HFFc6 (cell line): ENCODE measurements at regions not wholly inside any gene's neighbourhood (a gene's known extent, or its start where the extent isn't known, plus 50 kb on each side); places are given as distances from the start of the nearest gene placed in this dataset.

Experiments used
- DNase-seq: peaks from one replicate; pipeline ENCODE4 v3.0.0-alpha.2; 2018
- H3K27ac Mint-ChIP-seq: 2 replicates; pipeline ENCODE4 v1.8.0; 2020; ENCODE audit warnings: mild to moderate bottlenecking, mixed read lengths
- H3K27me3 Mint-ChIP-seq: 2 replicates; pipeline ENCODE4 v1.8.0; 2021; ENCODE audit warnings: mild to moderate bottlenecking, moderate library complexity, mixed read lengths; ENCODE audit not compliant: insufficient read depth
- H3K36me3 Mint-ChIP-seq: 2 replicates; pipeline ENCODE4 v1.8.0; 2021; ENCODE audit warnings: low read depth, mixed read lengths
- H3K4me1 Mint-ChIP-seq: 2 replicates; pipeline ENCODE4 v1.8.0; 2020; ENCODE audit warnings: low read depth, mixed read lengths
- H3K4me3 Mint-ChIP-seq: 2 replicates; pipeline ENCODE4 v1.8.0; 2020; ENCODE audit warnings: mild to moderate bottlenecking, moderate library complexity, mixed read lengths
- H3K9me3 Mint-ChIP-seq: 2 replicates; pipeline ENCODE4 v1.8.0; 2020; ENCODE audit warnings: mild to moderate bottlenecking, mixed read lengths
- TF ChIP-seq, protein P1 (sequence below): fragments of 200-600 bp; sonication (generic); IDR thresholded peaks from 2 replicates; pipeline ENCODE4 v1.5.0; 2021; ENCODE audit warnings: antibody characterized with exemption, mild to moderate bottlenecking

DNA sequence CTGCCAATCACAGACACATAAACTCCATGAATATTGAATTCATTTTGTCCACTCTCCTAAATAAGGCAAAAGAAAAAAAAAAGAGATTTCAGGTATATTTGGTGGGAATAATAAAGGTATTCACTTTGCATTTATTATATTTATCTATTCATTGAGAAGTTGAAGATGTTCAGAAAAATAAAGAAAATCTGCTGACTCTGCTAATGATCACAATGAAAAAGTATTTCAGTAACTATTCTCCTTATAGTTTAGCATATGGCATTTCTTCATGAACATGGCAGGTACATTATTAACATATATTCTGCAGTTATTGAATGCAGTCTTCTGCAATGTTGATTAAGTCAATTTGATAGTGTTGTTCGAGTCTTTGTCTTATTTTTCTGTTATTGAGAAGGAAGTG lies 202.5 kb upstream of the ANKRD50 start:
- Mint-ChIP-seq H3K9me3 (peaks cover 19% of the 10 kb centered on the region), H3K4me3 (no peak overlapping the region), H3K36me3 (peaks cover 20% of the 10 kb centered on the region), H3K27ac (no peak overlapping the region), H3K4me1 (peaks cover 11% of the 10 kb centered on the region), H3K27me3 (peaks cover 1% of the 10 kb centered on the region; the same call in 1 of the 2 replicates)
- TF ChIP-seq, protein P1, sequence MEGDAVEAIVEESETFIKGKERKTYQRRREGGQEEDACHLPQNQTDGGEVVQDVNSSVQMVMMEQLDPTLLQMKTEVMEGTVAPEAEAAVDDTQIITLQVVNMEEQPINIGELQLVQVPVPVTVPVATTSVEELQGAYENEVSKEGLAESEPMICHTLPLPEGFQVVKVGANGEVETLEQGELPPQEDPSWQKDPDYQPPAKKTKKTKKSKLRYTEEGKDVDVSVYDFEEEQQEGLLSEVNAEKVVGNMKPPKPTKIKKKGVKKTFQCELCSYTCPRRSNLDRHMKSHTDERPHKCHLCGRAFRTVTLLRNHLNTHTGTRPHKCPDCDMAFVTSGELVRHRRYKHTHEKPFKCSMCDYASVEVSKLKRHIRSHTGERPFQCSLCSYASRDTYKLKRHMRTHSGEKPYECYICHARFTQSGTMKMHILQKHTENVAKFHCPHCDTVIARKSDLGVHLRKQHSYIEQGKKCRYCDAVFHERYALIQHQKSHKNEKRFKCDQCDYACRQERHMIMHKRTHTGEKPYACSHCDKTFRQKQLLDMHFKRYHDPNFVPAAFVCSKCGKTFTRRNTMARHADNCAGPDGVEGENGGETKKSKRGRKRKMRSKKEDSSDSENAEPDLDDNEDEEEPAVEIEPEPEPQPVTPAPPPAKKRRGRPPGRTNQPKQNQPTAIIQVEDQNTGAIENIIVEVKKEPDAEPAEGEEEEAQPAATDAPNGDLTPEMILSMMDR = no peak
- no peak for DNase-seq

DNA sequence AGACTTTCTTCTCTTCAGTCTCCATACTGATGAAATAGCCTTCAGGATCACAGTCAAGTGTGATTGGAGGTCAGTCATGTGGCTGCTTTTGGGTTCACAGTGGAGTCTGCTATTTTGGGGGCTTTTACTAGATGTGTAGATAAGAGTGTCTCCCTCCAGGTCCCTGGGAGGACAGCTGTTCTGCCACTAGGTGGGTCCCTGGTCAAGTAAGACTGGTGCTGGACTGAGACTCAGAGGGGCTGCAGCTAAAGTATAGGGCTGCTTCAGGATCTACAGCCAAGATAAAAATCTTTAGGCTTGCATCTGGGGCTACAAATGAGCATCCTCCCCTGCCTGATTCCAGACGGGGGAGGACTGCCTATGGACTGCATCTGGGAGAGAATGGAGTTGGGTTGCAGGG lies 200.7 kb upstream of the ANKRD50 start:
- no peak overlapping the region for H3K4me3 Mint-ChIP-seq
- no peak for DNase-seq
- H3K27me3 Mint-ChIP-seq = peaks cover 1% of the 10 kb centered on the region; the same call in 1 of the 2 replicates
- TF ChIP-seq, protein P1 = 0 out of 2 replicates have a peak, but pooled peaks have one; percentile 7
- peaks cover 20% of the 10 kb centered on the region for H3K36me3 Mint-ChIP-seq
- peaks cover 29% of the 10 kb centered on the region for H3K4me1 Mint-ChIP-seq
- H3K9me3 Mint-ChIP-seq = peaks cover 19% of the 10 kb centered on the region
- H3K27ac Mint-ChIP-seq = no peak overlapping the region

DNA sequence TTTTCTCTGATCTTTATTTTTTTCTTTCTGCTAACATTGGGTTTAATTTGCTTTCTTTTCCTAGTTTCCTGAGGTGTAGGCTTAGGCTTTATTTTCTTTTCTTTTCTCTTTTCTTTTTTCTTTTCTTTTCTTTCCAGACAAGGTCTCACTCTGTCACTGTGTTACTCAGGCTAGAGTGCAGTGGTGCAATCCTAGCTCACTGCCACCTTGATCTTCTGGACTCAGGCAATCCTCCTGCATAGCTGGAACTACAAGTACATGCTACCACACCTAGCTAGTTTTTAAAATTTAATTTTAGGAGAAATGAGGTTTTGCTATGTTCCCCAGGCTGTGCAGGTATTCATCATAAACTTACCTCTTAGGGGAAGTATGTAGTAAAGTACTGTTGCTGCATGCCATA lies 197.8 kb upstream of the ANKRD50 start:
- peaks cover 19% of the 10 kb centered on the region for H3K9me3 Mint-ChIP-seq
- no peaks in the 10 kb centered on the region for H3K27me3 Mint-ChIP-seq
- DNase-seq = no peak
- no peak overlapping the region for H3K4me3 Mint-ChIP-seq
- TF ChIP-seq, protein P1 = no peak
- H3K36me3 Mint-ChIP-seq = peaks cover 20% of the 10 kb centered on the region
- peaks cover 39% of the 10 kb centered on the region for H3K4me1 Mint-ChIP-seq
- H3K27ac Mint-ChIP-seq = no peak overlapping the region

DNA sequence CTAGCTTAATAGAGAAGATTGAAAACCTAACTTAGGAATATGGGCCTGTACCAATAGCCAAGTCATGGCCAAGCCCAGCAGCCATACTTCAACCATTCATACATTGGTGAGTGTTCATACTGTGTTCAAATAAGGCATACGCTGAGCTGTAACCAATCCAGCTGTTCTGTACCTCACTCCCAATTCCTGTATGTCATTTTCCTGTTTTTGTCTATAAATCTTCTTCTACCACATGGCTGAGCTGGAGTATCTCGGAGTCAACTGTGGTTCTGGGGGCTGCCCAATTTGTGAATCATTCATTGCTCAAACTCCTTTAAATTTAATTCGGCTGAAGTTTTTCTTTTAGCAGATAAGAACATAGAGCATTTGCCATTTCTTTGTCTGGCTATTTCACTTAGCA lies 195.3 kb upstream of the ANKRD50 start:
- H3K4me1 Mint-ChIP-seq = peaks cover 62% of the 10 kb centered on the region
- H3K36me3 Mint-ChIP-seq = peaks cover 12% of the 10 kb centered on the region
- no peaks in the 10 kb centered on the region for H3K27me3 Mint-ChIP-seq
- H3K27ac Mint-ChIP-seq = peak overlapping the region; percentile 48
- peaks cover 12% of the 10 kb centered on the region for H3K9me3 Mint-ChIP-seq
- TF ChIP-seq, protein P1 = no peak
- no peak overlapping the region for H3K4me3 Mint-ChIP-seq
- DNase-seq = peak; percentile 84

DNA sequence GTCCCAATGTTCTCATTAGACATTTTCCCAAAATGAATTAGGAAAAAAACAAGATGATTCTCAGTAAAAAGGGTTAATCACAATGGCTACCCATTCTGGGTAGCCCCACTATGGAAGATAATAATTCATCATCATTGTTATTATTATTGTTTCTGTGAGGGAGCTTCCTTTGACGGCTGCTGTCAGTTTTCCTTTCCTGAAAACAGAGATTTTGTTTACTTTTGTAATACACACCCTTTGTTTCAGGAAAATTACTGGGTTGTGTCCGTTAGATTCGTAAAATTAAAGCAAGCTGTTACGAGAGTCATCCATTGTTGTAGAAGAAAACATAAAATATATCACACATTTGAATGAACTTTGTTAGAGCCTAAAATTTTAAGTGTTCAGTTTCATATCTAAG lies 192.9 kb upstream of the ANKRD50 start:
- no peak for DNase-seq
- TF ChIP-seq, protein P1 = no peak
- Mint-ChIP-seq H3K36me3 (no peaks in the 10 kb centered on the region), H3K27me3 (no peaks in the 10 kb centered on the region), H3K27ac (no peak overlapping the region), H3K9me3 (no peaks in the 10 kb centered on the region), H3K4me3 (no peak overlapping the region), H3K4me1 (peaks cover 58% of the 10 kb centered on the region)
